IPS-18c (cell line): ENCODE measurements at regions not wholly inside any gene's neighbourhood (a gene's known extent, or its start where the extent isn't known, plus 50 kb on each side); places are given as distances from the start of the nearest gene placed in this dataset.

Experiments used
- H3K4me3 ChIP-seq: 2 replicates; pipeline ENCODE4 v1.7.0; 2013; ENCODE audit warnings: low read depth, mild to moderate bottlenecking, low read length, moderate library complexity; ENCODE audit not compliant: insufficient read depth
- H3K9me3 ChIP-seq: one replicate; pipeline ENCODE4 v1.6.1; 2013; ENCODE audit warnings: mild to moderate bottlenecking, low read length, moderate library complexity; ENCODE audit not compliant: control insufficient read depth, insufficient read depth

- Histone ChIP-seq H3K4me3 (no peak overlapping the region), H3K9me3 (no peaks in the 10 kb centered on the region)
Observed at GRCh38 chr2:173751245-173751975, 213.8 kb downstream of the SP3 start.

GRCh38 chr2:173752152-173752551 is 213.0 kb downstream of the SP3 start:
- Histone ChIP-seq H3K9me3 (no peaks in the 10 kb centered on the region), H3K4me3 (no peak overlapping the region)

GRCh38 chr2:173753441-173753840 is 211.7 kb downstream of the SP3 start:
- H3K4me3 ChIP-seq, result no peak overlapping the region

GRCh38 chr2:173754165-173754564 is 211.0 kb downstream of the SP3 start:
- no peak overlapping the region for H3K4me3 ChIP-seq
- H3K9me3 ChIP-seq, result no peaks in the 10 kb centered on the region

More at GRCh38 chr2:173753441-173753840, 211.7 kb downstream of the SP3 start:
- no peaks in the 10 kb centered on the region for H3K9me3 ChIP-seq

GRCh38 chr2:173754837-173755236 is 210.3 kb downstream of the SP3 start:
- no peaks in the 10 kb centered on the region for H3K9me3 ChIP-seq
- no peak overlapping the region for H3K4me3 ChIP-seq

GRCh38 chr2:173755798-173756197 is 209.4 kb downstream of the SP3 start:
- no peak overlapping the region for H3K4me3 ChIP-seq

GRCh38 chr2:173759959-173760358 is 205.2 kb downstream of the SP3 start:
- no peak overlapping the region for H3K4me3 ChIP-seq

More at GRCh38 chr2:173755798-173756197, 209.4 kb downstream of the SP3 start:
- no peaks in the 10 kb centered on the region for H3K9me3 ChIP-seq

GRCh38 chr2:173760553-173760952 is 204.6 kb downstream of the SP3 start:
- Histone ChIP-seq H3K9me3 (no peaks in the 10 kb centered on the region), H3K4me3 (no peak overlapping the region)

More at GRCh38 chr2:173759959-173760358, 205.2 kb downstream of the SP3 start:
- no peaks in the 10 kb centered on the region for H3K9me3 ChIP-seq

- no peaks in the 10 kb centered on the region for H3K9me3 ChIP-seq
- no peak overlapping the region for H3K4me3 ChIP-seq
Observed at GRCh38 chr2:173761603-173762119, 203.5 kb downstream of the SP3 start.

- Histone ChIP-seq H3K9me3 (no peaks in the 10 kb centered on the region), H3K4me3 (no peak overlapping the region)
Observed at GRCh38 chr2:173762221-173762620, 203.0 kb downstream of the SP3 start.

- Histone ChIP-seq H3K9me3 (no peaks in the 10 kb centered on the region), H3K4me3 (no peak overlapping the region)
Observed at GRCh38 chr2:173762864-173763263, 202.3 kb downstream of the SP3 start.

- Histone ChIP-seq H3K4me3 (no peak overlapping the region), H3K9me3 (no peaks in the 10 kb centered on the region)
Observed at GRCh38 chr2:173763641-173764040, 201.5 kb downstream of the SP3 start.

- no peaks in the 10 kb centered on the region for H3K9me3 ChIP-seq
Observed at GRCh38 chr2:173764094-173764493, 201.1 kb downstream of the SP3 start.

GRCh38 chr2:173766537-173767289 is 198.5 kb downstream of the SP3 start:
- Histone ChIP-seq H3K9me3 (no peaks in the 10 kb centered on the region), H3K4me3 (no peak overlapping the region)

More at GRCh38 chr2:173764094-173764493, 201.1 kb downstream of the SP3 start:
- no peak overlapping the region for H3K4me3 ChIP-seq

- Histone ChIP-seq H3K9me3 (no peaks in the 10 kb centered on the region), H3K4me3 (no peak overlapping the region)
Observed at GRCh38 chr2:173770947-173771678, 194.1 kb downstream of the SP3 start.

GRCh38 chr2:173772205-173772604 is 193.0 kb downstream of the SP3 start:
- Histone ChIP-seq H3K4me3 (no peak overlapping the region), H3K9me3 (no peaks in the 10 kb centered on the region)

- no peak overlapping the region for H3K4me3 ChIP-seq
- no peaks in the 10 kb centered on the region for H3K9me3 ChIP-seq
Observed at GRCh38 chr2:173773076-173773475, 192.1 kb downstream of the SP3 start.
